Activated naive CD8-positive, alpha-beta T cell treated with anti-CD3 and anti-CD28 coated beads, Interleukin-2, amount 10 ng/mL, durations not matched to agents 7 days and 5 days (primary cell): ENCODE measurements at regions not wholly inside any gene's neighbourhood (a gene's known extent, or its start where the extent isn't known, plus 50 kb on each side); places are given as distances from the start of the nearest gene placed in this dataset.
A peak's percentile ranks its signal among the peaks of the same experiment; 100 is the strongest.
"Not testable (repeated sequence)": the region's sequence is repeated elsewhere in the genome, so short reads cannot be mapped to it uniquely, and the experiment has no call there.

Experiments
- ATAC-seq: fragments of 150-1000 bp; cut with Tn5 transposase; one replicate; pipeline ENCODE4 v1.10.0; 2021; ENCODE audit warnings: low read depth, moderate library complexity
- POLR2A ChIA-PET: fragments of 350-600 bp; sonication (Branson Sonifier 250); formaldehyde crosslinking; loops from one replicate; lab custom pipeline; 2021; ENCODE audit warnings: antibody characterized with exemption; lab: Charles Lee
- DNase-seq: peaks from one replicate; pipeline ENCODE4 v3.0.0; 2021
- H3K27ac Mint-ChIP-seq: one replicate; pipeline ENCODE4 v1.8.0; 2022; ENCODE audit warnings: mild to moderate bottlenecking, mixed read lengths
- H3K27me3 Mint-ChIP-seq: one replicate; pipeline ENCODE4 v1.8.0; 2022; ENCODE audit warnings: mild to moderate bottlenecking, moderate library complexity, mixed read lengths
- H3K36me3 Mint-ChIP-seq: one replicate; pipeline ENCODE4 v1.8.0; 2021; ENCODE audit warnings: mild to moderate bottlenecking, mixed read lengths
- H3K4me1 Mint-ChIP-seq: one replicate; pipeline ENCODE4 v1.8.0; 2021; ENCODE audit warnings: mixed read lengths
- H3K4me3 Mint-ChIP-seq: one replicate; pipeline ENCODE4 v1.8.0; 2022; ENCODE audit warnings: mild to moderate bottlenecking, moderate library complexity, mixed read lengths
- H3K9me3 Mint-ChIP-seq: one replicate; pipeline ENCODE4 v1.8.0; 2021; ENCODE audit warnings: mixed read lengths

- Mint-ChIP-seq H3K27me3 (peaks cover 2% of the 10 kb centered on the region), H3K4me3 (no peak overlapping the region), H3K36me3 (no peaks in the 10 kb centered on the region), H3K4me1 (no peaks in the 10 kb centered on the region), H3K27ac (no peak overlapping the region), H3K9me3 (no peaks in the 10 kb centered on the region)
- POLR2A ChIA-PET, result no interaction called here
- DNase-seq, result no peak
- ATAC-seq, result no peak
Observed at GRCh38 chr4:145279122-145279960, 99.0 kb upstream of the OTUD4 start.

- no peak overlapping the region for H3K27ac Mint-ChIP-seq
- POLR2A ChIA-PET, result no interaction called here
- ATAC-seq, result no peak
- H3K4me3 Mint-ChIP-seq, result no peak overlapping the region
- DNase-seq, result no peak
- H3K9me3 Mint-ChIP-seq, result no peaks in the 10 kb centered on the region
- no peaks in the 10 kb centered on the region for H3K4me1 Mint-ChIP-seq
- no peaks in the 10 kb centered on the region for H3K36me3 Mint-ChIP-seq
- peaks cover 2% of the 10 kb centered on the region for H3K27me3 Mint-ChIP-seq
Observed at GRCh38 chr4:145278341-145279121, 98.1 kb upstream of the OTUD4 start.

DNA sequence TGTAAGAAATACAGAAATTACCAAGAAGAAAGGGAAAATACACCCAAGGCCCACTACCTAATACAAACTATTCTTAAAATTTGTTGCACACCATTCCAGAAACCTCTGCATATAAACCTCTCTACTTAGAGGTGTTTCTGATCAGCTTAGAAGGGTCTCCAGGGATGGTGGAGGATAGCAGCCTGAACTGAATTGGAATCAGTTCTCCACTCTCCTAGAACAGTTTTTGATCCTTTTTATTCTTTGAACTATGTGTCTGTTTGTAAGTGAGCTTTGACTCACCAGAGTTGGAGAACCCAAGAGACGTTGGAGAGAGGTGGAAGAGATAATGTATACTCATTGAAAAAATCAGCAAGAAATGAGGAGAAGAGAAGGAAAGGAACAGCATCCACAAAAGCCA, 96.6 kb upstream of the OTUD4 start:
- POLR2A ChIA-PET, result no interaction called here
- Mint-ChIP-seq H3K27ac (no peak overlapping the region), H3K36me3 (no peaks in the 10 kb centered on the region), H3K27me3 (peaks cover 2% of the 10 kb centered on the region), H3K4me1 (no peaks in the 10 kb centered on the region), H3K9me3 (no peaks in the 10 kb centered on the region), H3K4me3 (no peak overlapping the region)
- ATAC-seq (no peak), DNase-seq (no peak)

DNA sequence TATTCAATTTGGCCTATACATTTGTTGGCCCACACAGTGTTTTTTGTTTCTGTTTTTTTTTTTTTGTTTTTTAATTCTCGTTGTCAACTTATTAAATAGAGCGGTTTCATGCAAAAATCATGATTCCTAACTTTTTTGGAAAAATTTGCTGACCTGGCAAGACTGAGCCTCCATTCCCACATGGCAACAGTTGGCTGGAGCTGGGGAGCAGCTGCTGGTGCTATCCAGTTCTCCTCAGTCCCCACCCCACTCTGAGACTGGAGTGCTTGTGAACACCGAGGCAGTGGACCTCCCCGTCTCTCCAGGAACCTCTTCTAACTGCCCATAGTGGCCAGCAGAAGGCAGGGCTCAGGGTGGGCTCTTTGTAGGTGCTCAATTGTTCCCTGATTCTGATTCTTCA, 95.7 kb upstream of the OTUD4 start:
- POLR2A ChIA-PET, result no interaction called here
- H3K4me1 Mint-ChIP-seq, result no peaks in the 10 kb centered on the region

GRCh38 chr4:145271194-145271593, 90.8 kb upstream of the OTUD4 start:
- Mint-ChIP-seq H3K4me1 (no peaks in the 10 kb centered on the region), H3K36me3 (no peaks in the 10 kb centered on the region)

More for the DNA sequence above, 95.7 kb upstream of the OTUD4 start:
- Mint-ChIP-seq H3K27ac (no peak overlapping the region), H3K36me3 (no peaks in the 10 kb centered on the region), H3K4me3 (no peak overlapping the region), H3K27me3 (peaks cover 2% of the 10 kb centered on the region), H3K9me3 (no peaks in the 10 kb centered on the region)
- DNase-seq (no peak), ATAC-seq (no peak)

DNA sequence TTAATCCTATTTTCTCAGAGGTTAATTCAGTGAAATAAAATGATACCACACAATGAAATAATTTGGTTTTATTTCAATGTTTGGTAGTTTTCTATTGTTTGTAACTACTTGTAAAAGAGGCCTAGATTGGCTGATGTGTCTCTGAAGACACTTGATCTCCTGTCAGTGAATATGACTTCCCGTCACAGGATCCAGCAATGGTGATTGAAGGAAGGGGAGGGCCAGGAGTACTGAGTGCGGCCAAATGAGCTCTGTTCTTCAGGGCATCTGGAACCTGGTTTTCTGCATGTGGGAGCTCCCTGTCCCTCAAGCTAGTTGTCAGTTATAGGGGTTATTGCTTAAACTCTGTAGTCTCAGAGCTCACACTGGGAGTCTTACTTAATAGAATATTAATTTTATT, 86.5 kb upstream of the OTUD4 start:
- no peaks in the 10 kb centered on the region for H3K27me3 Mint-ChIP-seq
- H3K9me3 Mint-ChIP-seq, result no peaks in the 10 kb centered on the region
- H3K4me3 Mint-ChIP-seq, result no peak overlapping the region
- H3K36me3 Mint-ChIP-seq, result no peaks in the 10 kb centered on the region
- no peak for ATAC-seq
- no peak for DNase-seq
- no peak overlapping the region for H3K27ac Mint-ChIP-seq
- H3K4me1 Mint-ChIP-seq, result no peaks in the 10 kb centered on the region
- POLR2A ChIA-PET, result no interaction called here

More at GRCh38 chr4:145271194-145271593, 90.8 kb upstream of the OTUD4 start:
- Mint-ChIP-seq H3K9me3 (no peaks in the 10 kb centered on the region), H3K4me3 (no peak overlapping the region), H3K27ac (no peak overlapping the region), H3K27me3 (no peaks in the 10 kb centered on the region)
- no peak for ATAC-seq
- POLR2A ChIA-PET, result no interaction called here
- no peak for DNase-seq

DNA sequence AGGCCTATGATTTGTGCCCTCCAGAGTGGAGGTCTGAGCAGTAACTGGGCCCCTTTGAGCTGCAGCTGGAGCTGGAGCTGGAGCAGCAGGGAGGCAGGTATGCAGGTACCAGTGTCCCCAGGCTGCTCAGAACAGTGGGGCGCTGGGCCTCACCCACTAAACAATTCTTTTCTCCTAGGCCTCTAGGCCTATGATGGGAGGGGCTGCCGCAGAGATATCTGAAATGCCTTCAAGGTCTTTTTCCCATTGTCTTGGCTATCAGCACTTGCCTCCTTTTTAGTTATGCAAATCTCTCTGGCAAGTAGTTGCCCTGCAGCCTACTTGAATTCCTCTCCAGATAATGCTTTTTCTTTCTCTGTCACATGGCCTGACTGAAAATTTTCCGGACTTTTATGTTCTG, 79.7 kb upstream of the OTUD4 start:
- no peak for DNase-seq
- Mint-ChIP-seq H3K9me3 (peaks cover 5% of the 10 kb centered on the region), H3K4me3 (no peak overlapping the region), H3K27me3 (no peaks in the 10 kb centered on the region), H3K36me3 (no peaks in the 10 kb centered on the region), H3K27ac (no peak overlapping the region), H3K4me1 (no peaks in the 10 kb centered on the region)
- POLR2A ChIA-PET, result no interaction called here
- no peak for ATAC-seq

DNA sequence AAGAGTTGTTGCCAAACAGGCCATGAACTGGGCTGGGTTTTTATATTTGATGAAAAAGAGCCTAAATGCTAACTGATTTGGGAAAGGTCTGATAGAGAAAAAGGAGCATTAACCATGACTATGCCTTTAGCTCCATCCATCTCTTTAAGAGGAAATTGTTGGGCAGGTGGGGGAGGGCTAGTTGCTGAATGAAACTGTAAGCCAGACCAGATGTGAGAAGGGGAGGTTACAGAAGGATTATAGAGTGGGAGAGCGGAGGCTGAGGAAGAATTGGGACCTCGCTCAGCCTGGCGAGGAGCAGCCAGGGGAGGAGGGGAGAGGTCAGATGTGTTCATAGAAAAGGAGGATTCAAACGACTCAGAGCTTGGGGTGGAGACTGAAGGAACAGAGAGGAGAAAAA, 74.9 kb upstream of the OTUD4 start:
- H3K4me1 Mint-ChIP-seq, ATAC-seq, H3K9me3 Mint-ChIP-seq, H3K4me3 Mint-ChIP-seq, H3K27ac Mint-ChIP-seq, H3K36me3 Mint-ChIP-seq, H3K27me3 Mint-ChIP-seq, DNase-seq, POLR2A ChIA-PET: not testable (repeated sequence)

DNA sequence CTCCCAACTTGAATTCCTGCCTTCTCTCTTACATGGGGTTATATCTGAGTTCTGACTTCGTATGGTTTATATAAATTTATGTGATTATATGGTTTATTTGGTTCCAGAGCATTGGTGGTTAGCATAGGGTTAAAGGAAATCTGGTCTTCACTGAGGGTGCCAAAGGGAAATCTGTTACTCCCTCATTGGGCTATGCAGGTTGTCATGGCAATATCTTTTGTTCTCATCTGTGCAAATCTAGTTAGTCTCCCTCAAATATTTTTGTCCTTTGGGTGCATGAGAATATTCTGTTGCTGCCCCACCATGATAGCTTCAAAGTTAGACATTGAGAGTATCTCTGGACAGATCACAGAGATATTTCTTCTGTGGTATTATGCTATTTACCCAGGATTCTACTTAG, 71.8 kb upstream of the OTUD4 start:
- no peaks in the 10 kb centered on the region for H3K4me1 Mint-ChIP-seq
- no peaks in the 10 kb centered on the region for H3K36me3 Mint-ChIP-seq
- peaks cover 2% of the 10 kb centered on the region for H3K27me3 Mint-ChIP-seq
- no peak for DNase-seq
- POLR2A ChIA-PET, result no interaction called here
- no peak for ATAC-seq
- no peak overlapping the region for H3K4me3 Mint-ChIP-seq
- no peaks in the 10 kb centered on the region for H3K9me3 Mint-ChIP-seq
- H3K27ac Mint-ChIP-seq, result no peak overlapping the region

DNA sequence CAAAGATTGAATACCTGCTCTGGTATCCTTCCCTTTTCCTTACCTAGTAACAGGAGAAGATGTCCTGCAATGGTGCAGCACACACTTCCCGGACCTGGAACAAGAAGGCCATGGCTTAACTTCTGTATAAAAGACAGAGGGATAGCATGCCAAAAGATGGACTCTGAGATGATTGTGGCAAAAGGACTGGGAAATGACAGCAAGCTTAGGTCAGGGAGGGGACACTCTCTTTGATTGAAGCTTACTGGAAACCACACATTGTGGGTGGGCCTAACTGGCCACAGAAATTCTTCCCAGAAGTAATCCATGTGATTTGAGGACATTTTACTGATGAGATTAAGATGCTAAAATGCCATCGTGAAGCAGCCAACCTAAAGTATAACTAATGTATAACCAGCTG, 71.0 kb upstream of the OTUD4 start:
- Mint-ChIP-seq H3K4me3 (no peak overlapping the region), H3K9me3 (no peaks in the 10 kb centered on the region), H3K4me1 (no peaks in the 10 kb centered on the region), H3K36me3 (no peaks in the 10 kb centered on the region), H3K27me3 (peaks cover 2% of the 10 kb centered on the region), H3K27ac (no peak overlapping the region)
- no peak for ATAC-seq
- no peak for DNase-seq
- POLR2A ChIA-PET, result no interaction called here

GRCh38 chr4:145248971-145249370, 68.6 kb upstream of the OTUD4 start:
- no peaks in the 10 kb centered on the region for H3K9me3 Mint-ChIP-seq
- no peaks in the 10 kb centered on the region for H3K36me3 Mint-ChIP-seq
- no peak for ATAC-seq
- H3K27me3 Mint-ChIP-seq, result peaks cover 2% of the 10 kb centered on the region
- no peak overlapping the region for H3K27ac Mint-ChIP-seq
- H3K4me1 Mint-ChIP-seq, result no peaks in the 10 kb centered on the region
- no peak for DNase-seq
- POLR2A ChIA-PET, result interaction anchor here (0.6 kb wide), 1 partner anchor 176 kb away, joined by 3 read pairs; no protein-coding TSS in a partner anchor
- no peak overlapping the region for H3K4me3 Mint-ChIP-seq

DNA sequence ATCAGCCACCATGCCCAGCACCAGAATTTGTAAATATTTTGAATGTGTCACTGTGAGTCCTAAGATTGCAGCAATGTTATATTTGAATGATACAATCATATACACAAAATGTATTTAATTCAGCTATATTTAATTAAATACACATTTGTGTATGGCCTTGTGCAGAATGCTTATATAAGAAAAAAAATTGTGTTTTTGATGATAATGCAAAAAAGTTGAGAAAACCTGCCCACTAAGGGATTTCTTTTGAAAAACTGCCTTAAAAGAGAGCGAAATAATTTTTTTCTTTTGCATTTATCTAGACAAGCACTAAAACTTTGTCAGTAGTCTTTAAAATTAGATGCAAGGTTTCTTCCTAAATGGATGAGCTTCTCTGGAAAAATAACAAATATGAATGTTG, 68.1 kb upstream of the OTUD4 start:
- no peak overlapping the region for H3K4me3 Mint-ChIP-seq
- no peaks in the 10 kb centered on the region for H3K4me1 Mint-ChIP-seq
- POLR2A ChIA-PET, result interaction anchor here (0.6 kb wide), 1 partner anchor 177 kb away, joined by 3 read pairs; no protein-coding TSS in a partner anchor
- peaks cover 2% of the 10 kb centered on the region for H3K27me3 Mint-ChIP-seq
- ATAC-seq (no peak), DNase-seq (no peak)
- H3K36me3 Mint-ChIP-seq, result no peaks in the 10 kb centered on the region
- H3K27ac Mint-ChIP-seq, result no peak overlapping the region
- no peaks in the 10 kb centered on the region for H3K9me3 Mint-ChIP-seq

DNA sequence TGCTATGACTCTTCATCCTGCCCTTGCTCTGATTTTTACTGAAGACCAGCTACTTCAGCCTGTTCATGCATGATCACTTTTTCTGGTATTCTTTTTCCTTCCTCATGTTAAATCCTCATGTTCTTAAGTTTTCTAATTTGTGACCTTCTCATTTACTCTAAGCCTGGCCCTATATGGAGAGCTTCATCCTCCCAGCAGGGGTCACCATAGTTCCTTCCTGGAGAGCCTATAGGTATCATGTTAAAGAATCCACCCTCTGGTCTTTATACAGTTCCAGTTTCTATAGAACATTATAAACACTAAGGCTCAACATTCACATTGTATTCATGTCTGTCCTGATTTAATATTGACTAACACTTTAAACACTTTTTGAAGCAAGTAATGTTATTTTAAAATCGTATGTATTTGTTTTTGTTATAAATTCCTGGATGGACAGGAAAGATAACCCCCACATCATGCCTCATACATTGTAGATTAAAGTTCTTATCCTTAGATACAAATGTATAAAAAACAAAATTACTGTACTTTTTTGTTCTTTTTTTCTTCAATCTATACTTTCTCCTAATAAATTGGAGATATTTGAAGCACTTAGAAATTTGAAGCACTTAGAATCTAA, 53.8 kb upstream of the OTUD4 start:
- Mint-ChIP-seq H3K36me3 (no peaks in the 10 kb centered on the region), H3K27ac (no peak overlapping the region), H3K27me3 (peaks cover 3% of the 10 kb centered on the region), H3K9me3 (peaks cover 2% of the 10 kb centered on the region), H3K4me1 (no peaks in the 10 kb centered on the region), H3K4me3 (no peak overlapping the region)
- DNase-seq (no peak), ATAC-seq (peak; percentile 90)
- POLR2A ChIA-PET, result no interaction called here
